Smooth muscle cell (in vitro differentiated cells): ENCODE measurements at regions not wholly inside any gene's neighbourhood (a gene's known extent, or its start where the extent isn't known, plus 50 kb on each side); places are given as distances from the start of the nearest gene placed in this dataset.

Source experiments
- DNase-seq: peaks from one replicate; lab custom pipeline; 2025; ENCODE audit not compliant: unreplicated experiment; lab: John Stamatoyannopoulos, UW
- H2AFZ ChIP-seq: fragments of 200-600 bp; sonication (generic); 2 replicates; pipeline ENCODE4 v1.6.0; 2016; ENCODE audit warnings: antibody characterized with exemption, low read depth, mild to moderate bottlenecking
- H3F3A ChIP-seq: fragments of 200-600 bp; sonication (generic); 2 replicates; pipeline ENCODE4 v1.6.0; 2017; ENCODE audit warnings: antibody characterized with exemption, low read depth
- H3K27ac ChIP-seq: fragments of 200-600 bp; sonication (generic); 2 replicates; pipeline ENCODE4 v1.5.1; 2016; ENCODE audit warnings: low read depth, mild to moderate bottlenecking
- H3K27me3 ChIP-seq: fragments of 200-600 bp; sonication (generic); 2 replicates; pipeline ENCODE4 v1.6.1; 2016; ENCODE audit warnings: low read depth, mild to moderate bottlenecking
- H3K36me3 ChIP-seq: fragments of 200-600 bp; sonication (generic); 2 replicates; pipeline ENCODE4 v1.5.1; 2016; ENCODE audit warnings: low read depth
- H3K4me1 ChIP-seq: fragments of 200-600 bp; sonication (generic); 2 replicates; pipeline ENCODE4 v1.5.1; 2016; ENCODE audit warnings: low read depth
- H3K4me2 ChIP-seq: fragments of 200-600 bp; sonication (generic); 2 replicates; pipeline ENCODE4 v1.6.0; 2016; ENCODE audit warnings: mild to moderate bottlenecking
- H3K4me3 ChIP-seq: fragments of 200-600 bp; sonication (generic); 2 replicates; pipeline ENCODE4 v1.5.1; 2016; ENCODE audit warnings: mild to moderate bottlenecking
- H3K79me2 ChIP-seq: fragments of 200-600 bp; sonication (generic); 2 replicates; pipeline ENCODE4 v1.6.0; 2016; ENCODE audit warnings: low read depth, mild to moderate bottlenecking
- H3K9ac ChIP-seq: fragments of 200-600 bp; sonication (generic); 2 replicates; pipeline ENCODE4 v1.6.0; 2016; ENCODE audit warnings: low read depth
- H3K9me3 ChIP-seq: fragments of 200-600 bp; sonication (generic); replicated peaks from 2 replicates; pipeline ENCODE4 v1.5.1; 2016; ENCODE audit warnings: low read depth
- H4K20me1 ChIP-seq: fragments of 200-600 bp; sonication (generic); 2 replicates; pipeline ENCODE4 v1.6.0; 2016; ENCODE audit warnings: low read depth
- WGBS: methylation state at CpG from one replicate; pipeline ENCODE4 v1.1.7; 2016; ENCODE audit warnings: low lambda C conversion rate; 5-methylcytosine and 5-hydroxymethylcytosine counted together
- TF ChIP-seq, protein P1 (sequence below): fragments of 200-600 bp; sonication (generic); IDR thresholded peaks from 2 replicates; pipeline ENCODE4 v1.5.1; 2017; ENCODE audit warnings: borderline replicate concordance, mild to moderate bottlenecking, antibody characterized with exemption; ENCODE audit not compliant: insufficient read depth, poor library complexity, severe bottlenecking

DNA sequence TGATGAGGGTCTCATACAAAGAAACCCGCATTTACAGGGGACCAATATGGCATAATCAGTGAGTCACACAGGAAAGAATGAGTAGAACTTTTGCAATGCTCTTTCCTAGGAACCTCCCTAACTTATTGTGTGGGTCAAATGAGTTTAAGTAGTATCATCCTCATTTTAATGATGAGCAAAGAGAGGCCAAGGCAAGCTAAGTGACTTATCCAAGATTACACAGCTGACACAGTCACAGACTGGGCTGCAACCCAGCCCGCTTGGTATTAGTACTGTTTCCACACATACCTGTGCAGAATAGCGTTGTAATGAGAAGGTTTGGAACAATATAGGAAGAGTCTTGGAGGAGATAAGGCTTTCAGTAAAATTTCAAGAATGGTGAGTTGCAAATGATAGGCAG, 91.0 kb upstream of the PPP1R2C start:
- Histone ChIP-seq H2AFZ (no peak overlapping the region), H3K4me2 (no peak overlapping the region), H3K9ac (no peak overlapping the region), H3K27ac (no peak overlapping the region), H3K4me3 (no peak overlapping the region), H3K36me3 (no peaks in the 10 kb centered on the region), H3K9me3 (no peaks in the 10 kb centered on the region), H3F3A (no peaks in the 10 kb centered on the region), H3K27me3 (no peaks in the 10 kb centered on the region), H3K79me2 (no peaks in the 10 kb centered on the region), H4K20me1 (no peaks in the 10 kb centered on the region), H3K4me1 (no peaks in the 10 kb centered on the region)
- TF ChIP-seq, protein P1, sequence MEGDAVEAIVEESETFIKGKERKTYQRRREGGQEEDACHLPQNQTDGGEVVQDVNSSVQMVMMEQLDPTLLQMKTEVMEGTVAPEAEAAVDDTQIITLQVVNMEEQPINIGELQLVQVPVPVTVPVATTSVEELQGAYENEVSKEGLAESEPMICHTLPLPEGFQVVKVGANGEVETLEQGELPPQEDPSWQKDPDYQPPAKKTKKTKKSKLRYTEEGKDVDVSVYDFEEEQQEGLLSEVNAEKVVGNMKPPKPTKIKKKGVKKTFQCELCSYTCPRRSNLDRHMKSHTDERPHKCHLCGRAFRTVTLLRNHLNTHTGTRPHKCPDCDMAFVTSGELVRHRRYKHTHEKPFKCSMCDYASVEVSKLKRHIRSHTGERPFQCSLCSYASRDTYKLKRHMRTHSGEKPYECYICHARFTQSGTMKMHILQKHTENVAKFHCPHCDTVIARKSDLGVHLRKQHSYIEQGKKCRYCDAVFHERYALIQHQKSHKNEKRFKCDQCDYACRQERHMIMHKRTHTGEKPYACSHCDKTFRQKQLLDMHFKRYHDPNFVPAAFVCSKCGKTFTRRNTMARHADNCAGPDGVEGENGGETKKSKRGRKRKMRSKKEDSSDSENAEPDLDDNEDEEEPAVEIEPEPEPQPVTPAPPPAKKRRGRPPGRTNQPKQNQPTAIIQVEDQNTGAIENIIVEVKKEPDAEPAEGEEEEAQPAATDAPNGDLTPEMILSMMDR: no peak
- DNase-seq: no peak
- 85% methylated on average over 3 of the region's 3 CpGs for WGBS

DNA sequence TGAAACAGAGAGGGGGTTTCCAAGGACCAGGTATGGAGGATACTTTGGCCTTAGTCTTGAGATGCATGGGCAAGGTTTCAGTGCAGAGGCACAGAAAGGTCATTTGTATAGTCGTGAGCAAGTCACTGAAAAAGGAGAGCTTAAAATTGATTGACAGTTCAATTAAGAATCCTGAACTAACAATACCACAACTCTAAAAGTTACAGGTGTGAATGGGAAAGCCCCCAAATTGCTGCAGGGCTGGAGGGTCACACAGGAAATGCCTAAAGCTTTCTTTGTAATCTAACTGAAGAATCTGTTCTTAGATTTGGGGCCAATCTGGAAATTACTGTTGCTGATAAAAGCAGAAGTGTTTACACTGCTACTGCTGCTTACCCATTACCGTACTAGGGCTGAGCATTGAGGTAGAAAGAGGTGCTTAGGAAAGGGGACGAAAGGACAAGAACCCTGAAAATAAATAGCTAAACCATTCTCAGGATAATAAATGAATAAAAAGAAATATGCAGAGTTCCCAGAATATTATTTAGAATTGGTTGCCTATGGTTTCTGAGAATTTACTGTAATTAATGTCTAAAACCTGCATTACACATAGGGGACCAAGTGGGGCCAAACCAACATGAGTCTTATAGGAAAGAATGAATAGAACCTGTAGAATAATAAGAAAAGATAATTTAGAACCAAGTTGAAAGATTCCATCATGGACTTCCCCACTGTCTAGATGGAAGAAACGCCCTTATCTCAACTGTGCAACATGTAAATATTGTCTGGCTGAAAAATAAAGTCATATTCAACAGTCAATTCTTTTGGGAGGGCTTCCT, 91.9 kb upstream of the PPP1R2C start:
- TF ChIP-seq, protein P1: no peak
- Histone ChIP-seq H4K20me1 (no peaks in the 10 kb centered on the region), H3K27me3 (no peaks in the 10 kb centered on the region), H3K4me2 (no peak overlapping the region), H3K9ac (no peak overlapping the region), H3F3A (no peaks in the 10 kb centered on the region), H3K36me3 (no peaks in the 10 kb centered on the region), H3K9me3 (no peaks in the 10 kb centered on the region), H3K79me2 (no peaks in the 10 kb centered on the region), H3K4me1 (no peaks in the 10 kb centered on the region), H3K27ac (no peak overlapping the region), H3K4me3 (no peak overlapping the region), H2AFZ (no peak overlapping the region)
- no peak for DNase-seq
- 90% methylated on average over 4 of the region's 4 CpGs for WGBS

DNA sequence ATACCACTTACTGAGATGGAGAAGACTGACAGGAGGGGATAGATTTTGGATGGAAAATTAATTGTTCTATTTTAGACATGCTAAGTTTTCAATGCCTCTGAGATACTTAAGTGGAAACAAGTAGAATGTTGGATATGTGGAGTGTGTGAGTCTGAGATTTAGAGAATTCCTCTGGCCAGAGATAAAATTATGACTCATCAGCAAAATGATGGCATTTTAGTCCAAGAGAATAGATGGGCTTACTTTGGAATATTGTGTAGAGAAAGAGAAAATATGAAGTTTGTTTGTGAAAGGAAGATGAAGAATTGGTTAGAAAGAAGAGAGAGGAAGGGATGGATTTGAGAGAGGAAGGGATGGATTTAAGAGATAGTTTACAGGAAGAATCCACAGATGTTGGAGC, 108.6 kb upstream of the PPP1R2C start:
- Histone ChIP-seq H3K4me3 (no peak overlapping the region), H3K36me3 (no peaks in the 10 kb centered on the region), H3K4me1 (peaks cover 9% of the 10 kb centered on the region), H4K20me1 (no peaks in the 10 kb centered on the region), H3K9ac (no peak overlapping the region), H2AFZ (no peak overlapping the region), H3K79me2 (no peaks in the 10 kb centered on the region), H3K27ac (no peak overlapping the region), H3K9me3 (no peaks in the 10 kb centered on the region), H3K27me3 (no peaks in the 10 kb centered on the region), H3K4me2 (peak overlapping the region; percentile 49), H3F3A (peaks cover 8% of the 10 kb centered on the region)
- TF ChIP-seq, protein P1: no peak
- no peak for DNase-seq

DNA sequence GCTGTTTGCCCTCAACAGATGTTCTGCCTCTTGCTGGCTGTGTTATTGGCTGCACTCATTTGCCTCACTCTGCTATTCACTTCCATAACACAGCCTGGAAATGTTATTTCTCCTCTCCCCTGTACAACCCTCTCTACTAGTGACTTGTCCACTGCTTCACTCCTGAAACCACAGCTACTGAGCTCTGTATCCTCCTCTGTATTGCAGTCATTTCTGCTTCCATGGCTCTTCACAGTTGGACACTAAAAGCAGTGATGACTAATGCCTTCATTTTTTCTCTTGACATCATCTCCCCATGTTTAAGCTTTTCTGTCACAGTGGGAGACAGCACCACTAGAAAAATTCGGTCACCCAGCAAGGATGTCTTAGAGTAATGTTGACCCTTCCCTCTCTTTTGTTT, 123.0 kb upstream of the PPP1R2C start:
- no peaks in the 10 kb centered on the region for H4K20me1 ChIP-seq
- H3K4me1 ChIP-seq: peaks cover 6% of the 10 kb centered on the region
- H3K4me3 ChIP-seq: no peak overlapping the region
- no peaks in the 10 kb centered on the region for H3K79me2 ChIP-seq
- TF ChIP-seq, protein P1: no peak
- H2AFZ ChIP-seq: no peak overlapping the region
- H3K36me3 ChIP-seq: no peaks in the 10 kb centered on the region
- 50% methylated on average over 1 of the region's 1 CpG for WGBS
- H3K27ac ChIP-seq: no peak overlapping the region
- no peaks in the 10 kb centered on the region for H3F3A ChIP-seq
- H3K9me3 ChIP-seq: no peaks in the 10 kb centered on the region
- no peaks in the 10 kb centered on the region for H3K27me3 ChIP-seq
- DNase-seq: no peak
- H3K9ac ChIP-seq: no peak overlapping the region
- no peak overlapping the region for H3K4me2 ChIP-seq
